Nephron progenitor cell (in vitro differentiated cells): ENCODE measurements at regions not wholly inside any gene's neighbourhood (a gene's known extent, or its start where the extent isn't known, plus 50 kb on each side); places are given as distances from the start of the nearest gene placed in this dataset.

Experiments
- DNase-seq: peaks from one replicate; pipeline ENCODE4 v3.0.0; 2021
- H3K27ac Mint-ChIP-seq: 2 replicates; pipeline ENCODE4 v1.8.0; 2021; ENCODE audit warnings: mild to moderate bottlenecking, moderate library complexity, mixed read lengths
- H3K27me3 Mint-ChIP-seq: 2 replicates; pipeline ENCODE4 v1.8.0; 2021; ENCODE audit warnings: mild to moderate bottlenecking, low read depth, mixed read lengths; ENCODE audit not compliant: poor library complexity
- H3K36me3 Mint-ChIP-seq: 2 replicates; pipeline ENCODE4 v1.8.0; 2021; ENCODE audit warnings: low read depth, mixed read lengths
- H3K4me1 Mint-ChIP-seq: 2 replicates; pipeline ENCODE4 v1.8.0; 2021; ENCODE audit warnings: mixed read lengths
- H3K4me3 Mint-ChIP-seq: 2 replicates; pipeline ENCODE4 v1.8.0; 2021; ENCODE audit warnings: mild to moderate bottlenecking, moderate library complexity, mixed read lengths
- H3K9me3 Mint-ChIP-seq: 2 replicates; pipeline ENCODE4 v1.8.0; 2021; ENCODE audit warnings: mild to moderate bottlenecking, moderate library complexity, mixed read lengths
- TF ChIP-seq, protein P1 (sequence below): fragments of 200-600 bp; sonication (generic); IDR thresholded peaks from 2 replicates; pipeline ENCODE4 v1.5.0; 2021; ENCODE audit warnings: antibody characterized with exemption

- no peaks in the 10 kb centered on the region for H3K36me3 Mint-ChIP-seq
- H3K4me1 Mint-ChIP-seq: peaks cover 6% of the 10 kb centered on the region
- H3K27ac Mint-ChIP-seq: no peak overlapping the region
- no peak overlapping the region for H3K4me3 Mint-ChIP-seq
- H3K9me3 Mint-ChIP-seq: no peaks in the 10 kb centered on the region
- DNase-seq: no peak
- TF ChIP-seq, protein P1, sequence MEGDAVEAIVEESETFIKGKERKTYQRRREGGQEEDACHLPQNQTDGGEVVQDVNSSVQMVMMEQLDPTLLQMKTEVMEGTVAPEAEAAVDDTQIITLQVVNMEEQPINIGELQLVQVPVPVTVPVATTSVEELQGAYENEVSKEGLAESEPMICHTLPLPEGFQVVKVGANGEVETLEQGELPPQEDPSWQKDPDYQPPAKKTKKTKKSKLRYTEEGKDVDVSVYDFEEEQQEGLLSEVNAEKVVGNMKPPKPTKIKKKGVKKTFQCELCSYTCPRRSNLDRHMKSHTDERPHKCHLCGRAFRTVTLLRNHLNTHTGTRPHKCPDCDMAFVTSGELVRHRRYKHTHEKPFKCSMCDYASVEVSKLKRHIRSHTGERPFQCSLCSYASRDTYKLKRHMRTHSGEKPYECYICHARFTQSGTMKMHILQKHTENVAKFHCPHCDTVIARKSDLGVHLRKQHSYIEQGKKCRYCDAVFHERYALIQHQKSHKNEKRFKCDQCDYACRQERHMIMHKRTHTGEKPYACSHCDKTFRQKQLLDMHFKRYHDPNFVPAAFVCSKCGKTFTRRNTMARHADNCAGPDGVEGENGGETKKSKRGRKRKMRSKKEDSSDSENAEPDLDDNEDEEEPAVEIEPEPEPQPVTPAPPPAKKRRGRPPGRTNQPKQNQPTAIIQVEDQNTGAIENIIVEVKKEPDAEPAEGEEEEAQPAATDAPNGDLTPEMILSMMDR: no peak
- H3K27me3 Mint-ChIP-seq: no peaks in the 10 kb centered on the region
Measured at GRCh38 chr22:46098525-46099475, 51.5 kb upstream of the PPARA start.

GRCh38 chr22:46099740-46100139, 50.6 kb upstream of the PPARA start:
- Mint-ChIP-seq H3K27me3 (no peaks in the 10 kb centered on the region), H3K36me3 (no peaks in the 10 kb centered on the region), H3K4me3 (no peak overlapping the region), H3K9me3 (no peaks in the 10 kb centered on the region), H3K27ac (no peak overlapping the region), H3K4me1 (no peaks in the 10 kb centered on the region)
- TF ChIP-seq, protein P1: no peak
- no peak for DNase-seq

DNA sequence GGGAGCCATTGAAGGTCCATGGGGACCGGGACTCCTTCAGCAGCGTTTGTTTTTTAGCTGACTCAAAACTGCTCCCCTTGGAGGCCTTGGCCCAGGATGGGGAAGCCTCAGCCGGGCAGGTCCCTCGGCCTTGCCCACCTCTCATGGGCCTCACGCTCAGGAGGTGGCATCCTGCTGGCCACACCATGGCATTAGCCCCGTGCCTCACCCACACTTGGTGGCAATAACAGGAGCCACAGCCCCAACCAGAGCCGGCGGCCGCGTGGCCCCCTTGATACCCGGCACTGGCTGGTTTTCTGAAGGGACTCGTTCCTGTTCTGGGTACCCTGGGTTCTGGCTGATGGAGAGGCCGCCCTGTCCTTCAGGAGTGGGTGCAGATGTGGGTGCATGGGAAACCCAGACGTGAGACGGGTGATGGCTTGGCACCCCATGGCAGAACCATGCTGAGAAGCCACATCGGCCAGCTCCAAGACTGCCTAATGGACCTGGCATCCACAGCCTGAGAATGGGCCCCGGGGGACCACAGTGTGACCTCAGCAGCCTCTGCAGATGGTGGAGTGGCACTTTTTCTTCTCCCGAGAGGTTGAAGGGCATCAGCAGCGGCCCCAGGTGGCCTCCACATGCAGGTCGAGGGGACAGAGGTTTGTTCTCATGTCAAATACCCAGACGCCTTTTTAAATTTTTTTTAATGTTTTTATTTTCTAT, 49.8 kb upstream of the PPARA start:
- no peaks in the 10 kb centered on the region for H3K9me3 Mint-ChIP-seq
- no peak for DNase-seq
- H3K27ac Mint-ChIP-seq: no peak overlapping the region
- H3K36me3 Mint-ChIP-seq: no peaks in the 10 kb centered on the region
- TF ChIP-seq, protein P1: no peak
- no peaks in the 10 kb centered on the region for H3K4me1 Mint-ChIP-seq
- no peak overlapping the region for H3K4me3 Mint-ChIP-seq
- no peaks in the 10 kb centered on the region for H3K27me3 Mint-ChIP-seq
